D721Med (cell line): ENCODE measurements at regions not wholly inside any gene's neighbourhood (a gene's known extent, or its start where the extent isn't known, plus 50 kb on each side); places are given as distances from the start of the nearest gene placed in this dataset.

Experiments used
- DNase-seq: peaks from one replicate; pipeline ENCODE4 v3.0.0; 2011; ENCODE audit warnings: low spot score; ENCODE audit not compliant: insufficient read length
- FAIRE-seq: peaks from 2 replicates; lab custom pipeline; 2011; peaks lifted over from hg19 to GRCh38; lab: Jason Lieb, UNC
- TF ChIP-seq, protein P1 (sequence below): IDR thresholded peaks from 2 replicates; pipeline ENCODE4 v1.5.1; 2012; ENCODE audit warnings: mild to moderate bottlenecking, control low read depth; ENCODE audit not compliant: insufficient read depth; ENCODE audit errors: missing control alignments

DNA sequence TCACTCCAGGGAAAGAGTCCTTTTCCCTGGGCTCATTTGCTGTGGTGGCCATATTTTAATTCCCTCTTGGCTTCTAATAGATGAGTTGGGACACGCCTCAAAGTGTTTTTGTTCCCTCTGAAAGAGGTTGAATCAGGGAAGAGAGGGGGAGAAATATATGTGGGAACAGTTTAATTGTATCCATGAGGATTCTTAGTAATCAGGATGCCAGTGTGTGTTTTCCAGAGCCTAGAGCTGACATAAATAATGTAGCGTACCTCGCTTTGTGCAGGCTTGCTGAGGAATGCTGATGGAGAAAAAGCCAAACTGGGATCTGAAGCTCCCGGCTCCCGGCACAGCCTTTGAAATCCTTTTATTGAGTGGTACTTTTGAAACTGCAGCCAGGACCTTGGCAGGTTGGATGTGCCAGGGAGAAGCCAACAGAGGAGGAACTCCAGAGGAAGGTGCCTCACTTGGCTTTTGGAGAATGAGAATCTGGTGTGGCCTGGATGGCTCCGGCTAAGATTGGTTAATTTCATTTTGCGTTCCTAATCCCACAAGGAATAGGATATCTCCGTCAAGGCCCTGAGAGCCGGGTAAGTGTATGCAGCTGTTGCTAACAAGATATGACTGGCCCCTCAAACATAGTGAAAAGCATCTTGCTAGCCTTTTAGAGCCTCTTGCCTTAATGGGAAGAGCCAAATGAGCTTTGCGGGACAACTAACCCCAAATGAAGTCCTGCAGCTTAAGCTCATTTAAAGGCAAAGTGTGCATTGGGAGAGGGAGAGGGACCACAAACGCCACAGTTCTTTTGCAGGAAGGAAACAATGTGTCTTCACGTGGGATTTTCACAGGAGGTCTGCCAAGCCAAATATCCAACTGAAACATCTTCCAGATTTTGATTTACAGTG, 471.1 kb upstream of the WWC1 start:
- no peak for FAIRE-seq
- TF ChIP-seq, protein P1, sequence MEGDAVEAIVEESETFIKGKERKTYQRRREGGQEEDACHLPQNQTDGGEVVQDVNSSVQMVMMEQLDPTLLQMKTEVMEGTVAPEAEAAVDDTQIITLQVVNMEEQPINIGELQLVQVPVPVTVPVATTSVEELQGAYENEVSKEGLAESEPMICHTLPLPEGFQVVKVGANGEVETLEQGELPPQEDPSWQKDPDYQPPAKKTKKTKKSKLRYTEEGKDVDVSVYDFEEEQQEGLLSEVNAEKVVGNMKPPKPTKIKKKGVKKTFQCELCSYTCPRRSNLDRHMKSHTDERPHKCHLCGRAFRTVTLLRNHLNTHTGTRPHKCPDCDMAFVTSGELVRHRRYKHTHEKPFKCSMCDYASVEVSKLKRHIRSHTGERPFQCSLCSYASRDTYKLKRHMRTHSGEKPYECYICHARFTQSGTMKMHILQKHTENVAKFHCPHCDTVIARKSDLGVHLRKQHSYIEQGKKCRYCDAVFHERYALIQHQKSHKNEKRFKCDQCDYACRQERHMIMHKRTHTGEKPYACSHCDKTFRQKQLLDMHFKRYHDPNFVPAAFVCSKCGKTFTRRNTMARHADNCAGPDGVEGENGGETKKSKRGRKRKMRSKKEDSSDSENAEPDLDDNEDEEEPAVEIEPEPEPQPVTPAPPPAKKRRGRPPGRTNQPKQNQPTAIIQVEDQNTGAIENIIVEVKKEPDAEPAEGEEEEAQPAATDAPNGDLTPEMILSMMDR: no peak

DNA sequence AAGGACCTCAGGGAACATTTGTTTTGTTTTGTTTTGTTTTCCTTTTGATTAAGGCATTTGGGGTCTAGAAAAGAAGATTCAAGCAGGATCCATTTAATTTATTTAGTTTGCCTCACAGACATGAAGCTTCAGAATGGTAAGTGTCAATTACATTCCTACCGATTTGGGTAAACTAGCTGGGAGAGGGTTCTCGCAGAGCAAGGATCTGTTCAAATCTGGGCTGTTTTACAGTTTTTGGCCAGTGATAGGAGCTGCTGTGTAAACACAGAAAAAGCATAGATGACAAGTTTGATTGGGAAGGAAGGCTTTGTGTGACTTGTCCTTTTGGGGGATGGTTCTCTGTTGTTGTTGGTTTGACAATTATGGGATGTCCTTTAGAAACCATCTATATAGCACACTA, 470.3 kb upstream of the WWC1 start:
- TF ChIP-seq, protein P1: no peak
- DNase-seq (no peak), FAIRE-seq (no peak)

More for the DNA sequence above, 471.1 kb upstream of the WWC1 start:
- DNase-seq: no peak

DNA sequence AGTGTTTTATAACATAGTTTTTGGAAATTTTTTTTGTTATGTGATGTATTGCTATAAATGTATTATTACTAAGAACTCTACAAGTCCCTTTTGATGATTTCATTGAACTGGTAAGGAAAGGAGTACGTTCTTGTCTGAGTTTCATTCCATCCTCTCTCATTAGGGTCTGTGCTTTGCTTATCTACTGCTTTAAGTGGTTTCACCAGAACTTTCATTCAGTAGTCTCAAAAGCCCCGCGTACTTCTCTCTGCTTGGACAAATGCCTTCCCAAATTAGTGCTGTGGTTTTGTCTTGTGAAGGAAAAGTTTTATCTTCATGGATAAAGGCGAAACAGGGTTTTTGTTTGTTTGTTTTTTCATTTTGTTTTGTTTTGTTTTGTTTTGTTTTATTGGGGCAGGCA, 469.8 kb upstream of the WWC1 start:
- DNase-seq (no peak), FAIRE-seq (no peak)
- TF ChIP-seq, protein P1: no peak

DNA sequence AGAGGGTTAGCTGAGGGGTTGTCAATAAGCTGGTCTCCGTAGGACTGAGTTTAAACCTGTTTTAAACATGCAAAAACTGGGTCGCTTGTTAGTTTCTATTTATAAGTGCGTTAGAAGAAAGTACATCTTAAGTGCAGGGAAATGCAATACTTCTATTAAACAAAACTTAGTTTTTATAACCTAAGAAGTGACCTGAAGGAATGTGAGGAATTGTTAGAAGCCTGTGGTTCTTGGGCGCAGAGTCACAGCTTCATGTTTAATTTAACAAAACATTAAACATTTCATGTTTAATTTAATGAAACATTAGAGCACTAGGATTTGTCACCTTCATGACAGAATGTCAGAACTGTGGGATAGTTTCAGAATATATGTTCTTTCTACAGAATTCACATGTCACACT, 469.2 kb upstream of the WWC1 start:
- no peak for FAIRE-seq
- TF ChIP-seq, protein P1: no peak
- DNase-seq: no peak

DNA sequence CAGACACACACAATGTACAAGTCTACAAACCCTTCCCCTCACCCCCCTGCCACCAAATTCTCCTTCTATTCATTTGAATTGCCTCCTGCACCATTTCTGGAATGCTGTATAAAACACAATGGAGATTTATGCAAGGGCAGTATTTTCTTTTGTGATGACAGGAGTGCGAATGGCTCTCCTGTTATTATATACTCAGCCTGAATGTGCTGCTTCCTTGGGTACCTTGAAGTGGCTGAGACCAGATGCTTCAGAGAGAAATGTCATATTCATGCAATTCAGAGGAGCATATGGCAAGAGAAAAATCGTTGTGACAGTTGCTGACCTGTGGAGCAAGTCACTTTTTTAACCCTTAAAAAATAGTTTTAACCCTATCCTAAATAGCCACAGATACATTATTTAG, 468.0 kb upstream of the WWC1 start:
- no peak for DNase-seq
- TF ChIP-seq, protein P1: no peak
- FAIRE-seq: no peak

DNA sequence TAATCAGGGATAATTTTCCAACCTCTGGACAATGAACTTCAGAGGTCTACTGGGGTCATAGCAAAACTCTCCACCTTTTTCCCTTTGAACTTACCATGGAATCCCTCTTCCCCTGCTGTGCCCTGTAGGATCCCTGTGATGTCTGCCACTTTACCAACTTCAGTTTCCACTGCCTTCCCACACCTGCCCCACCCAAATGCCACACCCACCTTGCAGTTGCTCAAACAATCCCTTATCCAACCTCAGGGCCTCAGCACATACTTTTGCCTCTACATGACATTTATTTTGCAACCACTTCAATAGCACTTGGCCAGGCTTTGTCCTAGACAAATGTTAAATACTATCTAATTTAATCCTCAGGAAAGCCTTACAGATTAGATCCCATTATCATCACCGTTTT, 463.7 kb upstream of the WWC1 start:
- FAIRE-seq (no peak), DNase-seq (no peak)
- TF ChIP-seq, protein P1: no peak

DNA sequence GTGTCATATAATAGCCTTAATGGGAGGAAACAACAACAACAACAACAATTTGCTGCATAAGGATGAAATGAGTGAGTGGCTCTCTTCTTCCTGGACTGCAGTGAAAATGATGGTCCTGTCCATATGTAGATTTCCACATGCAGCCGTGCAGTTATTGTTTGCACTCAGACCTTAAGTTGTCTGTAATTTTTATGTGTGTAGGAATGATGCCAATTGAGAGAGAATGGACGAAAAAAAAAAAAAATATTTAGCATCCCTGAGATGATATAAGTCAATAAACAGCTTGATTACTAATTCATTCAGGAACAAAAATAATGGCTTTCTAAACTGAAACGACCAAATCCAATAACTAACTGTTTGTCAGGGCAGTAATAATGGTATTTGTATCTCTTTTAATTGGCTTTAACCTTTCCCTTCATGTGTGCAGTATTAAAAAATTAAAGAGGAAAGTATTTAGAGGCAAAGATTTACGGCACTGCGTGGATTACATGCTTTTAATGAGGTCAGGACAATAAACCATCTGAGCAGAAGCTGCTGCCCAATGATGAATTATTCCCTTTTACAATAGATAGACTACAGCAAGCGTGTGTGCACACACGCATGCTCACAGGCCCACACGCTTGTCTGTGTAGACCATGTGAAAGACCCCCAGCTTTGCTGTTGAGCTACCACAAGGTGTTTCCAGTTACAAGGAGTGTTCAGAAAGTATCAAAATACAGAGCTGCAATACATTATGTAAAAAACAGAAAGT, 459.5 kb upstream of the WWC1 start:
- no peak for FAIRE-seq
- DNase-seq: no peak
- TF ChIP-seq, protein P1: no peak
